GM18909 (cell line): ENCODE measurements at regions not wholly inside any gene's neighbourhood (a gene's known extent, or its start where the extent isn't known, plus 50 kb on each side); places are given as distances from the start of the nearest gene placed in this dataset.

Experiments used
- ATAC-seq: cut with Tn5 transposase; IDR thresholded peaks from one replicate; pipeline ENCODE4 v1.9.1; 2021; ENCODE audit warnings: mild to moderate bottlenecking; ENCODE audit not compliant: unreplicated experiment, poor library complexity

GRCh38 chr1:34328281-34328799 lies 151.6 kb downstream of the C1orf94 start:
- no peak for ATAC-seq

DNA sequence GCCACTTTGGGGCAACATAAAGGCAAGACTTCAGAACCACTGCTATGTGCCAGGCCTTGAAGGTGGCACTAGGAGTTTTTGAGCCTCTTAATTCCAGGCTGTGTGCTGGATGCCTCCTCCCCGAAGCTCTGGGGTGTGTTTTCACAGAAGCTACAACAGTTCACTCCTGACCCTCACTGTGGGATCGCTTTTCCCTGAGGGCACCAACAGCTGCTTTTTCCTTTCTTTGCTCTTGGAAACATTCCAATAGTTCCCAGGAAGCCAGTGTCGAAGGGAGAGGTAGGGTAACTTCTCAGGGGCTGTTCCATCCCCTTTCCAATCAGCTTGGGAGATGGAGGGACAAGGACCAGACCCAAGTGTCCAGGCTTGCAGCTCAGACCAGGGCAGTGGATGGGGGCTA lies 153.4 kb downstream of the C1orf94 start:
- ATAC-seq, result no peak

- no peak for ATAC-seq
Observed at GRCh38 chr1:34331020-34331926, 154.6 kb downstream of the C1orf94 start.

DNA sequence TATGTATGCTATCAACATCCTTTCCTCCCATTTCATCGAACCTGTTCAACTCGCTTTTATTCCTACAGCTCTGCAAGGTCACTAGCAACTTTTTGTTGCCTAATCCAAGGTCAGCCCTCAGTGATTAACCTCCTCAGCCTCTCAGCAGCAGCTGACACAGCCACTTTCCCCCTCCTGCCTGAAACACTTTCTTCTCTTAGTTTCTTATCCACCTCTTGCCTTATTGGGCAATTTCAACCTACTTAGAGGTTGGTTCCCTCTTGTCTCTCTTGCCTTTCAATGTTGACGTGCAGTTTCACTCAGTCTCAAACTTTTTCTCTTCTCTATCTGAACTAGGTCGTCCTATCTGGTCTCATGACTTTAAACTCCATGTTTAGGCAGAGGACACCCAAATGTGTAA lies 156.3 kb downstream of the C1orf94 start:
- ATAC-seq, result no peak

GRCh38 chr1:34338871-34339270 lies 162.2 kb downstream of the C1orf94 start:
- ATAC-seq, result no peak

DNA sequence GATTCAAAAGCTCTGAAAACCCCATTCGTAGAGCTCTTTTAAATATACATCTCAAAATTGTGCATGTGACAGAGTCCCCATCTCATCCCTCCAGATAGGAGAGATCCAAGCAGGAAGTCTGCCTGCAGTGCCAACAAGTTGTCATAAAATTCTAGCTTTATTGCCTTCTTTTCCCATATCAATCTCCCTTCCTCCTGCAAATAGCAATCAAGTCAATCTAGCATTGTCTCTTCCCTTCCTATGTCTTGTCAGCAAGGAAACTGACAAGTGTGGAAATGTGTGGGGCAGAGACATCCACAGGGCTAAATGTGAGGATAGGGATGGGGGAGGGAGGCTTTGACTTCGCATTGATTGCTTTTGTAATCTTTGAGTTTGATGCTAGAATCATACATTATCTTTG lies 165.2 kb downstream of the C1orf94 start:
- no peak for ATAC-seq

DNA sequence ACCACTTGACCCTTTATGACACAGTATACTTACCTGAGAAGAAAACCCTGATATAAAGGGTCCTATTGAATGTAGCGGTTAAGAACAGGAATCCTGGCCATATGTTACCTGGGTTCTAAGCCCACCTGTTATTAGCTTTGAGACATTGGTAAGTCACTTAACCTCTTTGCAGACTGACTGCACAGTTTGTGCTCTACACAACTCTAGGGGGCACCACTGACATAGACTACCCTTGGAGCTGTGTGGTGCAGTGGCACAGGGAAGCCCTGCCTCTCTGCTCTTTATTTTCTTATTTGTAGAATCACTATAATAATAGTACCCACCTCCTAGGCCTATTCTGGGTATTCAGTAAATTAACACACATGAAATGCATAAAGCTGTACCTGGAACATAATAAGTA lies 165.6 kb downstream of the C1orf94 start:
- ATAC-seq, result no peak

- no peak for ATAC-seq
Observed at GRCh38 chr1:34346128-34346527, 169.4 kb downstream of the C1orf94 start.

- ATAC-seq, result no peak
Observed at GRCh38 chr1:34353409-34353808, 176.7 kb downstream of the C1orf94 start.

DNA sequence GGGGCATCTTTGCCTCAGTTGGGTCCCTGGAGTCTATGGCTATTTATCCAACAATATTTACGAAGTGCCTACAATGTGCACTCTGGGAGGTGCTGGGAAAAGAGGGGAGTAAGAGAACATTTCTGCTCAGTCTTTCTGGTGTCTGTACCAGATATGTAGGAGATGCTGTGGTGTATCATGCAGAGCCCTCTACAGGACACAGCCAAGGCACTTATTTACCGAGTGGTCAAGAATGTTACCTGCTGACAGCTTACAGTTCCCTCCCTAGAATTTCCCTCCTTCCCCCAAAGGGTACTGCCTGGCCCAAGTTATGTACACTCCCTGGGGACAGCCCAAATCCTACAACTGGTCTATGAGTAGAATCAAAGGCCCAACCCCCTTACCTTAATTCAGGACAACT lies 177.7 kb downstream of the C1orf94 start:
- no peak for ATAC-seq

DNA sequence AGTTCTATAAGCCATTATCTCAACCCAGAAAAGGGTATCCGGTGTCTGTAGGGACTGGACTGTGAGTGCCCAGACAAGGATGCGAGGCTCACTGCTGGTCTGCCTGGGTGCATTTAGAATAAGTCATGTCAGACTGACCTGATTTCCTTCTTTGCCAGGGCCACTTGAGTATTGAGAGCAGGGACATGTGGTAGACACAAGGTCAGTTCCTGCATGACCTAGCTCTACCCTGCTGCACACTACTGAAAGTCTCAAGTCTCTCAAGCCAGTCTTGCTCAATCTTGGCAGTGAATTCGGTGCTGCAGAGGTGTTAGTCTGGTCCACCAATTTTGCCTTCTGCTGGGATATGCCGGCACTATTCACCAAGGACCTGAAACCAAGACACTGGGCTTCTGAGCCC lies 180.1 kb downstream of the C1orf94 start:
- ATAC-seq, result no peak

DNA sequence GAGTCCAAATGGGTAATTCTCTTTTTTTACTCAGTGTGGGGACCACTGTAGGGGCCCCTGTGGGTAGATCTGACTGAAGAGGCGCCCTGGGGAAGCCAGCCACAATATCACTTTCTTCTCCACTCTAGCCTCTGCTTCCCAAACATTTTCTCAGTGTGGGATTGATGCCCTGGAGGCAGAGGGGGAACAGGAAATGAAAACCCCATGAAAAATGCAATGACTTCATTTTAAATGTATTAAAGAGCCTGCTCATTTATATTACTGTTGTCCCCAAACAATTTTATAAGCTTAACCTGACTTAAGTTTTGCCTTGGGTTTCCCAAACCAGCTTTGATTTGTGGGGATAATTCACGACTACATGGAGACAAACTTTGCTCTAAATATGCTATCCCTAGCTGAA lies 181.9 kb downstream of the C1orf94 start:
- no peak for ATAC-seq

DNA sequence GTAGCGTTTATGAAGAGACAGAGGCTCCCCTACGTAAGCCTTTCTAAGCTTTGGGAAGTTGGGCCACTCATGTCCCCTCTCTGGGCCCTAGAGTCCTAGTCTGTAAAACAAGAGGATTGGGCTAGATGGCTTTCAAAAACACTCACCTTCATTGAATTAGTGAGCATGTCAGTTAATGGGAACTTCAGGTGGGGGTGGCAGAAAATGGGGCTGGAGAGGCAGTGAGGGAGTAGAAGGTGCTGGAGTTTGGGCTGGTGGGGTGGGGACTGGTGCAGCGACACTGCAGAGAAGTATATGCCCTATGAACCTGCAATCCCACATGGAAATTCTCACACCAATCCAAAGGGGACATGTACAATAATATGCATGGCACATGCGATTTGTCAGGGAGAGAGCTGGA lies 182.7 kb downstream of the C1orf94 start:
- ATAC-seq, result no peak

DNA sequence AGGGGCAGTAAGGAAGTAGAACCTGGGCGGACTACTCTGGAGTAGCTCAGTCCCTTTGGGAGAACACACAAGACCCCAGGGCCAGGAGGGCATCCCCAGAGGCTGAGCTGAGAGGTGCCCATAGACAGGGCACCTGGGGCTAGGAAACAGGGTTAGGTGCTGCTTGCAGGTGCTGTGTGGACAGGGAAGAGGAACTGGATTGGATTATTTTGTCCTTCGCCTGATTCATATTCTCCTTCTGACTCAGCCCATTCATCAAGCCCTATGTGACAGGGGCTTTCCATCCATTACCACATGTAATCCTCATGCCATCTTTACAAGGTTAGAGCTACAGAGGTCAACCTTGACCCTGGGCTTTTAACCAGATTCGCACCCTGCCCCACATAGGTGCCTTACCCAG lies 183.9 kb downstream of the C1orf94 start:
- ATAC-seq, result no peak

DNA sequence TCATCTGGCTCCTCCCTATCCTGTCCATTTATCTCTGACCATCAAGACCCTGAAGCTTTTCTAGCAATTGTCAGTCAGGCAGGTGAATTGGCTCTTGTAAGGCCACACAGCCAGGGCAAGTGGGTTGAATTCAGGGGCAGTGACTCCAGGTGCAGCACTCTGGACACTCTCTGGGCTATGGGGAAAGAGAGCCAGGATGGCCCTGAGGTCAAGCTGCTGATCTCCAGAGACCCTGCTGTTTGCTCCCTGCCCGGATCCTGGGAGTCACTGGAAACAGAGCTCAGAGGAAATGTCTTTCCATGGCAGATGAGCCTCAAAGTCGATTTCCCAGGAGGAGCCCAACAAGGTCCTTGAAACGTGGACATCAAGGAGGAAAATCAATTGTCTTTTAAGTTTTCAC lies 184.4 kb downstream of the C1orf94 start:
- no peak for ATAC-seq

DNA sequence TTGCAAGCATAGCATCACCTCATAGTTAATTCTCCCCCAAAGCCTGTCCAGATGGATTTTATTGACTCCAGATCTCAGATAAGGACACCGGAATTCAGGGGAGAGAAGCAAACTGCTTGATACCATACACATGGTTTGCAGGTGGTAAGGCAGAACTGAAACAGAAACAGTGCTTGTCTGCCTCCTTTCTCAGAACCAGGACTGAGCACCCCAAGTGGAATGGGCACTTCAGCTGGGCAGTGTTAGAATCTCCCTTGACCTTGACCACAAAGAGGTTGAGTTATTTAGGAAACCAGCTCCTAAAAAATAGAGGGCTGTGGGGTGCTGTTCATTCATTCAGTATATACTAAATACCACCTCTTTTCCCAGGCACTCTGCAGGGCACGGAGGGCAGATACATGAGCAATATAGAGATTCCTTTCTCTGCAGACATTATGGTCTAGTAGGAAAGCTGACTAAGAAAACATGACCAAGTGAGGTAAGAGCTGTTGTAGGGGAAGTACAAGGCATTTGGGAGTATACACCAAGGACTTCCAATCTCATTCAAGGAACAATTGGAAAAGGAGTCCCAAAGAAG lies 185.2 kb downstream of the C1orf94 start:
- ATAC-seq, result no peak

DNA sequence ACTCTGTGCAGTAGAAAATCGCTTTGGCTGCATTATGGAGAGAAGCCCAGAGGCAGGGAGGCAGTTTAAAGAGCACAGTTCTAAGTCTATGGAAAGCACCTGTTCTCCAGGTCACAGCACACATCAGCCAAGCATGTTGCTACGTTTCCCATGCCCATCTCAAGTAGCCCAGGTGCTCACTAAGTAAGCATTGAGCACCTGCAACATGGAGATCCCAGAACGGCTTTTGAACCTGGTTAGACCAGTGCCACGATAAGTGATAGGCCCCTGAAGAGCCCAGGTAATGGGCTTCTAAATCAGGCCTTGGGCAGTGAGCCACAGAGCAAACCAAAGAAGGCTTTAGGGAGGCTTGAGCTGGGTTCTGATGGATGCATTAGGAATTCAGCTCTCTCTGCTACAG lies 186.2 kb downstream of the C1orf94 start:
- no peak for ATAC-seq

- no peak for ATAC-seq
Observed at GRCh38 chr1:34363447-34363846, 186.7 kb downstream of the C1orf94 start.

DNA sequence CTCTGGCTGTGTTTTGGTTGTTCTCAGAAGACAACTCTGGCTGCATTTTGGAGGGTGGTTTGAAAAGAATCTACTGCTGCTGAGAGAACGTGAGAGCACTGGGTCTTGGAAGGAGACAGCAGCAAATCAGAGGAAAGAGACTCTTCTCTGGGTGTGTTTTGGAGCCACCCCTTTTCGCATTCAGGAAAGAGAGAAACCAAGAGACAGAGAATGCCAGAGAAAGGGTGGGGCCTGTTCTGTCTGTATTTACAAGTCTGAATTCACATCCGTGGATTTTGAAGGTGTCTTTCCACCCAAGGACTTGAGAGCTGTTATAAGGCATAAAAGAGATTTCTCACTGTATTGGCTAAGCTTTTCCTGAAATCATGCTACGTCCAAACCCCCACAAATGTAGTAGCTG lies 187.2 kb downstream of the C1orf94 start:
- ATAC-seq, result no peak

DNA sequence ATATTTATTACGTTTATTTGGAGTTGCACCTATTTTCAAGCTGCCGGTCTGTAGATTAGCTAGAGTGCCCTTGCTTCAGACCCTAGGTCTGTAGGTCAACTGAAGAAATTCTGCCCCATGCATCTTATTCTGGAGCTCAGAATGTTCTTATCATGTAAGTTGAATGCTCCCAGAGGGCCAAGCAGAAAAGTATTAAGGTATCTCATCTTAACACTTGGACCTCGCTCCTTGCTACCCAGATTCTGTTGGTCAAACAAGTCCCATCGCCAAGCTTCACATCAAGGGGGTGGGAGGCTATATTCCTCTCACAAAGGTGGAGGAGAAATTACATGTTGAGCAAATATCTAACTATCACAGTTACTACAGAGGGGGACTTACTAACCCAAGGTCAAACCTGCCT lies 187.7 kb downstream of the C1orf94 start:
- no peak for ATAC-seq

GRCh38 chr1:34365295-34365694 lies 188.6 kb downstream of the C1orf94 start:
- no peak for ATAC-seq
